A549 (cell line): ENCODE measurements at regions not wholly inside any gene's neighbourhood (a gene's known extent, or its start where the extent isn't known, plus 50 kb on each side); places are given as distances from the start of the nearest gene placed in this dataset.

Source experiments
- CEBPB ChIP-seq, 2 experiments: fragments of >200 bp in 1 of 2; sonication (Bioruptor Twin) in 1 of 2; formaldehyde crosslinking in 1 of 2; IDR thresholded peaks; 2 replicates each; pipeline ENCODE4 v1.6.1; 2012 to 2016
- CHD2 ChIP-seq: fragments of 150-350 bp; IDR thresholded peaks from 2 replicates; pipeline ENCODE4 v1.6.1; 2014; ENCODE audit warnings: low read length; ENCODE audit not compliant: partially characterized antibody
- CHD4 ChIP-seq: fragments of 200-600 bp; sonication (generic); IDR thresholded peaks from 2 replicates; pipeline ENCODE4 v1.6.1; 2016; ENCODE audit warnings: antibody characterized with exemption, mild to moderate bottlenecking, borderline replicate concordance
- ESRRA ChIP-seq: fragments of 150-350 bp; IDR thresholded peaks from 2 replicates; pipeline ENCODE4 v1.6.1; 2014; ENCODE audit warnings: mild to moderate bottlenecking, low read length, borderline replicate concordance
- KDM5A ChIP-seq: fragments of 200-600 bp; sonication (generic); IDR thresholded peaks from 2 replicates; pipeline ENCODE4 v1.6.1; 2016; ENCODE audit warnings: antibody characterized with exemption, mild to moderate bottlenecking
- POLR2A ChIP-seq: IDR thresholded peaks from 2 replicates; pipeline ENCODE4 v1.6.1; 2012; ENCODE audit warnings: mild to moderate bottlenecking, low read length
- RAD21 ChIP-seq, 2 experiments: fragments of >200 bp in 1 of 2; sonication (Bioruptor Twin) in 1 of 2; formaldehyde crosslinking in 1 of 2; IDR thresholded peaks in 1 of 2; conservative IDR thresholded peaks in 1 of 2; 2 replicates in 1 of 2; 3 replicates in 1 of 2; pipeline ENCODE4 v1.6.1; 2012 to 2018; ENCODE audit warnings: inconsistent platforms in 1 of 2
- TF ChIP-seq, protein P1 (sequence below): fragments of 450-650 bp; IDR thresholded peaks from 2 replicates; pipeline ENCODE4 v1.6.1; 2014; ENCODE audit warnings: antibody characterized with exemption
- TF ChIP-seq, protein P2 (sequence below): fragments of >200 bp; sonication (Bioruptor Twin); formaldehyde crosslinking; IDR thresholded peaks from 3 replicates; pipeline ENCODE4 v1.5.1; 2016

DNA sequence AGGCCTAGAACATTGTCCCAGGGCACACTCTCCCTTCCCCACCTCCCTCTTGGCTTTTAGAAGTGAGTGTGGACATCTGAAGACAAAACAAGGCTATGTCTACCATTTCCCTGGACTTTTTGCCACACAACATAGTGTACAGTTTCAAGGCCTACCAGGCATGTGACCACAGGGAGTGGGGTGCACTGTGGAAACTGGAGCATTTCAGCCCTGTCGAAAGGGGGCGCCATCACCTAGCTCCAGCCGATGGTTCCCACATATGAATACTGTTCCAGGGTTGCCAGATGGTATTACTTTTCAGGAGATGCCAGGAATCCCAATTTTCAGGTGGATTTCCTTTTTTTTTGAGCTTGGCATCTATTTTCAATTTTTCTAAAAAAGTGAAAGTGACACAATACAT is 140.7 kb downstream of the KATNIP start:
- TF ChIP-seq RAD21 (conservative IDR thresholded peaks at IDR 0.05 in 1 of 2, IDR thresholded peaks at IDR 0.05 in 1 of 2) (peak; percentile 30 to 58; a peak in 3 of 5 replicates), ESRRA (no peak), POLR2A (no peak), CHD2 (no peak), CHD4 (no peak), KDM5A (no peak), CEBPB (IDR thresholded peaks at IDR 0.05) (no peak)
- TF ChIP-seq, protein P1, sequence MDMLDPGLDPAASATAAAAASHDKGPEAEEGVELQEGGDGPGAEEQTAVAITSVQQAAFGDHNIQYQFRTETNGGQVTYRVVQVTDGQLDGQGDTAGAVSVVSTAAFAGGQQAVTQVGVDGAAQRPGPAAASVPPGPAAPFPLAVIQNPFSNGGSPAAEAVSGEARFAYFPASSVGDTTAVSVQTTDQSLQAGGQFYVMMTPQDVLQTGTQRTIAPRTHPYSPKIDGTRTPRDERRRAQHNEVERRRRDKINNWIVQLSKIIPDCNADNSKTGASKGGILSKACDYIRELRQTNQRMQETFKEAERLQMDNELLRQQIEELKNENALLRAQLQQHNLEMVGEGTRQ = peak; percentile 25; the same call in 1 of the 2 replicates
- TF ChIP-seq, protein P2, sequence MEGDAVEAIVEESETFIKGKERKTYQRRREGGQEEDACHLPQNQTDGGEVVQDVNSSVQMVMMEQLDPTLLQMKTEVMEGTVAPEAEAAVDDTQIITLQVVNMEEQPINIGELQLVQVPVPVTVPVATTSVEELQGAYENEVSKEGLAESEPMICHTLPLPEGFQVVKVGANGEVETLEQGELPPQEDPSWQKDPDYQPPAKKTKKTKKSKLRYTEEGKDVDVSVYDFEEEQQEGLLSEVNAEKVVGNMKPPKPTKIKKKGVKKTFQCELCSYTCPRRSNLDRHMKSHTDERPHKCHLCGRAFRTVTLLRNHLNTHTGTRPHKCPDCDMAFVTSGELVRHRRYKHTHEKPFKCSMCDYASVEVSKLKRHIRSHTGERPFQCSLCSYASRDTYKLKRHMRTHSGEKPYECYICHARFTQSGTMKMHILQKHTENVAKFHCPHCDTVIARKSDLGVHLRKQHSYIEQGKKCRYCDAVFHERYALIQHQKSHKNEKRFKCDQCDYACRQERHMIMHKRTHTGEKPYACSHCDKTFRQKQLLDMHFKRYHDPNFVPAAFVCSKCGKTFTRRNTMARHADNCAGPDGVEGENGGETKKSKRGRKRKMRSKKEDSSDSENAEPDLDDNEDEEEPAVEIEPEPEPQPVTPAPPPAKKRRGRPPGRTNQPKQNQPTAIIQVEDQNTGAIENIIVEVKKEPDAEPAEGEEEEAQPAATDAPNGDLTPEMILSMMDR = peak; percentile 42
